ENCODE measurements at regions not wholly inside any gene's neighbourhood (a gene's known extent, or its start where the extent isn't known, plus 50 kb on each side); places are given as distances from the start of the nearest gene placed in this dataset.

DNA sequence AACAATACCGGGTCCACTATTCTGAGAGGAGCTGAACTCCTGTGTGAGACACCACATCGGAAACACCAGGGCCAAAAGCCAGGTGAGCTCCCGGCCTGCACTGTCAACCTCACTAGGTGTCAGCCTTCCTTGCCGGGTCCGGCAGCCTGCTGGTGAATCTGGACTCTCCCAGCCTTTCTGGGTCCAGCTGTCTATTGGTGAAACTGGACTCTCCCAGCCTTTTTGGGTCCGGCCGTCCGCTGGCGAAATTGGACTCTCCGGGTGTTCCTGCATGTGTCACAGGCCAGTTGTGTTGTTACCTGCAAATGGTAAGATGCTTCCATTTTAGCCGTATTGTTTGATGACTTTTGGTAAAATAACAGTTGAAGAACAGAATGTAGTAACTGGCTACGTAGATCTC, 801.5 kb downstream of the CDH9 start:
- Histone ChIP-seq H3K27ac (no peak overlapping the region), H3K4me1 (no peaks in the 10 kb centered on the region), H3K36me3 (ENCODE audit: low read depth, missing control alignments) (no peaks in the 10 kb centered on the region), H3K4me3 (no peak overlapping the region), H3K9me3 (no peaks in the 10 kb centered on the region), H3K27me3 (no peaks in the 10 kb centered on the region)
- no peak for TF ChIP-seq POLR2A (IDR thresholded peaks at IDR 0.05)
- TF ChIP-seq, protein P1, sequence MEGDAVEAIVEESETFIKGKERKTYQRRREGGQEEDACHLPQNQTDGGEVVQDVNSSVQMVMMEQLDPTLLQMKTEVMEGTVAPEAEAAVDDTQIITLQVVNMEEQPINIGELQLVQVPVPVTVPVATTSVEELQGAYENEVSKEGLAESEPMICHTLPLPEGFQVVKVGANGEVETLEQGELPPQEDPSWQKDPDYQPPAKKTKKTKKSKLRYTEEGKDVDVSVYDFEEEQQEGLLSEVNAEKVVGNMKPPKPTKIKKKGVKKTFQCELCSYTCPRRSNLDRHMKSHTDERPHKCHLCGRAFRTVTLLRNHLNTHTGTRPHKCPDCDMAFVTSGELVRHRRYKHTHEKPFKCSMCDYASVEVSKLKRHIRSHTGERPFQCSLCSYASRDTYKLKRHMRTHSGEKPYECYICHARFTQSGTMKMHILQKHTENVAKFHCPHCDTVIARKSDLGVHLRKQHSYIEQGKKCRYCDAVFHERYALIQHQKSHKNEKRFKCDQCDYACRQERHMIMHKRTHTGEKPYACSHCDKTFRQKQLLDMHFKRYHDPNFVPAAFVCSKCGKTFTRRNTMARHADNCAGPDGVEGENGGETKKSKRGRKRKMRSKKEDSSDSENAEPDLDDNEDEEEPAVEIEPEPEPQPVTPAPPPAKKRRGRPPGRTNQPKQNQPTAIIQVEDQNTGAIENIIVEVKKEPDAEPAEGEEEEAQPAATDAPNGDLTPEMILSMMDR (IDR thresholded peaks at IDR 0.05): no peak
- WGBS, 2 donors: 54 to 86% methylated on average over 9 to 12 of the region's 12 CpGs
- intact Hi-C loops (cut with DNase I; ENCODE audit: low total_unique reads): no loop called here
- DNase-seq: no peak

DNA sequence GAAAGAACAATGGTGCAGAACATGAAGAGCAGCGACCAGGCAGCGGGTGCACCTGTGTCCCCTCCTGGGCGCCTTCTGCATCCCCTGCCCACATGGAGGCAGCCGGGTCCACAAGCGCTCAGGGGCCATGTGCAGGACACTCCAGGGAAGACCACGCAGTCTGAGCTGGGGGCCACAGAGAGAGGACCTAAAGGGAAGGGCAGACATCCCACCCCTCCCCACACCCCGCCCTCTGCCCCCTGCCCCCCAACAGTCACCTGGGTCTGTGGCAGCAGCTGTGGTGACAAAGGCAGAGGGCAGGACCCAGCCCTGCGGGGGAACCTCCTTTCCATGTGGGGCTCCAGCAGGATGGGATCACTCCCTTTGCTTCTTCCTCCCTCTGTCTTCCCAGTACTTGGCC, 805.7 kb downstream of the CDH9 start:
- intact Hi-C loops (cut with DNase I; ENCODE audit: low total_unique reads): no loop called here
- no peak overlapping the region for H3K4me3 ChIP-seq
- H3K9me3 ChIP-seq: no peaks in the 10 kb centered on the region
- H3K36me3 ChIP-seq (ENCODE audit: low read depth, missing control alignments): no peaks in the 10 kb centered on the region
- H3K27me3 ChIP-seq: no peaks in the 10 kb centered on the region
- H3K27ac ChIP-seq: no peak overlapping the region
- no peaks in the 10 kb centered on the region for H3K4me1 ChIP-seq
- TF ChIP-seq, protein P1 (IDR thresholded peaks at IDR 0.05): no peak
- no peak for TF ChIP-seq POLR2A (IDR thresholded peaks at IDR 0.05)
- 68 to 89% methylated on average over 5 to 8 of the region's 8 CpGs for WGBS, 2 donors
- no peak for DNase-seq

DNA sequence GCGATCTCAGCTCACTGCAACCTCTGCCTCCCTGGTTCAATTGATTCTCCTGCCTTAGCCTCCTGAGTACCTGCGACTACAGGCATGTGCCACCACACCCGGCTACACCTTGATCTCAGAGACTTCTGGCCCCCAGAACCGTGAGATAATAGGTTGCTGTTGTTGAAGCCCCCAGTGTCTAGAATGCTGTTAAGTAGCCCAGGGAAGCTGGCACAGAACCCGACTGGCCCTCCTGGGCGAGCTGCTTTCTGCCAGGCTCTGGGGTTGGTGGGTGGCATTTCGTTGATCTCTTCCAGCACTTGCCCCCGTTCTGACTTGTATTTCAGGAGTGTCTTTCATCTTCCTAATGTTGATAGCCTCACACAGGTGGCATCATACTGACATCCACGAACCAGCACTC, 807.1 kb downstream of the CDH9 start:
- intact Hi-C loops (cut with DNase I; ENCODE audit: low total_unique reads): no loop called here
- Histone ChIP-seq H3K4me1 (no peaks in the 10 kb centered on the region), H3K27me3 (no peaks in the 10 kb centered on the region), H3K4me3 (no peak overlapping the region), H3K27ac (no peak overlapping the region), H3K36me3 (ENCODE audit: low read depth, missing control alignments) (no peaks in the 10 kb centered on the region), H3K9me3 (no peaks in the 10 kb centered on the region)
- TF ChIP-seq, protein P1 (IDR thresholded peaks at IDR 0.05): no peak
- TF ChIP-seq POLR2A (IDR thresholded peaks at IDR 0.05): no peak
- no peak for DNase-seq
- WGBS, 2 donors: 86 to 94% methylated on average over 9 of the region's 9 CpGs

DNA sequence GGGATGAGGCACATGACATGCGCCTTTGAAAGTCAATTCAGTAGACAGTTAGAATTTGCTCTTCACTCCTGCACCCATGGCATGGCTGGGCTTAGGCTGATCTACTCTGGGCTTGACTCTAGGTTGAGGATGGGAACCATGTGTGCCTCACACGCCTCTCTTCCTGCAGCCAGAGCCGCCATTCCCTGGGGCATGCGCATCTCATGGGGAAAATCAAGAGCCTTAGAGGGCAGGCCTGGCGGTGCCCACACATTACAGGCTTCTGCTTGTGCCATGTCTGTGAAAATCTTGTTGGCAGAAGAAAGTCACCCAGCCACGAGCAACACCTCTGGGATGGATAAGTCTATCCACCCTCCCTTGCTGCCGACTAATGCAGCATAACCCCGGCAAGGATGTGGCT, 808.5 kb downstream of the CDH9 start:
- DNase-seq: no peak
- Histone ChIP-seq H3K27ac (no peak overlapping the region), H3K4me1 (no peaks in the 10 kb centered on the region), H3K27me3 (no peaks in the 10 kb centered on the region), H3K9me3 (no peaks in the 10 kb centered on the region), H3K36me3 (ENCODE audit: low read depth, missing control alignments) (no peaks in the 10 kb centered on the region), H3K4me3 (no peak overlapping the region)
- WGBS, 2 donors: 84 to 90% methylated on average over 5 to 8 of the region's 8 CpGs
- intact Hi-C loops (cut with DNase I; ENCODE audit: low total_unique reads): no loop called here
- TF ChIP-seq, protein P1 (IDR thresholded peaks at IDR 0.05): no peak
- TF ChIP-seq POLR2A (IDR thresholded peaks at IDR 0.05): no peak

DNA sequence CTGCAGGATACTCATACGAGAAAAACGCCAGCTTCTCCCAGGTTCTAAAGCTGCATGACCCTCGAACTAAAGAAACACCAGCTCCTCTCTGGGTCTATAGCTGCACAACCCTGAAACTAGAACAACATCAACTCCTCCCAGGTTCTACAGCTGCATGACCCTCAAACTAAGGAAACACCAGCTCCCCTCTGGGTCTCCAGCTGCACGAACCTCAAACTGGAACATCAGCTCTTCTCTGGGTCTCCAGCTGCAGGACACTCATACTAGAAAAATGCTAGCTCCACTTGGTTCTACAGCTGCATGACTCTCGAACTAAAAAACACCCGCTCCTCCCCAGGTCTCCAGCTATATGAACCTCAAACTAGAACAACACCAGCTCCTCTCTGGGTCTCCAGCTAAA, 811.1 kb downstream of the CDH9 start:
- TF ChIP-seq POLR2A (IDR thresholded peaks at IDR 0.05): no peak
- TF ChIP-seq, protein P1 (IDR thresholded peaks at IDR 0.05): no peak
- Histone ChIP-seq H3K36me3 (ENCODE audit: low read depth, missing control alignments) (no peaks in the 10 kb centered on the region), H3K9me3 (no peaks in the 10 kb centered on the region), H3K4me1 (no peaks in the 10 kb centered on the region), H3K27me3 (no peaks in the 10 kb centered on the region), H3K4me3 (no peak overlapping the region), H3K27ac (no peak overlapping the region)
- no peak for DNase-seq
- 88% methylated on average over 4 to 6 of the region's 6 CpGs for WGBS, 2 donors
- intact Hi-C loops (cut with DNase I; ENCODE audit: low total_unique reads): no loop called here
